Mesothelial cell of epicardium (in vitro differentiated cells): ENCODE measurements at regions not wholly inside any gene's neighbourhood (a gene's known extent, or its start where the extent isn't known, plus 50 kb on each side); places are given as distances from the start of the nearest gene placed in this dataset.
"Not testable (repeated sequence)": the region's sequence is repeated elsewhere in the genome, so short reads cannot be mapped to it uniquely, and the experiment has no call there.

ENCODE experiments used
- DNase-seq, 2 experiments: peaks; one replicate each; pipeline ENCODE4 v3.0.0; 2021; ENCODE audit warnings: low spot score in 2 of 2; ENCODE audit not compliant: unreplicated experiment in 2 of 2
- H3K27ac Mint-ChIP-seq: 2 replicates; pipeline ENCODE4 v1.8.0; 2021; ENCODE audit warnings: mixed read lengths
- H3K27me3 Mint-ChIP-seq: 2 replicates; pipeline ENCODE4 v1.8.0; 2021; ENCODE audit warnings: low read depth, mixed read lengths
- H3K36me3 Mint-ChIP-seq: 2 replicates; pipeline ENCODE4 v1.8.0; 2021; ENCODE audit warnings: mixed read lengths
- H3K4me1 Mint-ChIP-seq: 2 replicates; pipeline ENCODE4 v1.8.0; 2021; ENCODE audit warnings: mixed read lengths
- H3K4me3 Mint-ChIP-seq: 2 replicates; pipeline ENCODE4 v1.8.0; 2021; ENCODE audit warnings: mild to moderate bottlenecking, moderate library complexity, mixed read lengths
- H3K9me3 Mint-ChIP-seq: 2 replicates; pipeline ENCODE4 v1.8.0; 2021; ENCODE audit warnings: mixed read lengths
- CTCF ChIP-seq: fragments of 200-600 bp; sonication (generic); IDR thresholded peaks from one replicate; pipeline ENCODE4 v1.5.0; 2021; ENCODE audit warnings: antibody characterized with exemption; ENCODE audit not compliant: unreplicated experiment

- Mint-ChIP-seq H3K4me3 (no peak overlapping the region), H3K4me1 (no peaks in the 10 kb centered on the region), H3K27me3 (no peaks in the 10 kb centered on the region), H3K9me3 (no peaks in the 10 kb centered on the region), H3K36me3 (no peaks in the 10 kb centered on the region), H3K27ac (no peak overlapping the region)
- DNase-seq: no peak
- TF ChIP-seq CTCF: no peak
These were observed 328.1 kb upstream of the ATP10A start for GRCh38 chr15:26191193-26191592.

GRCh38 chr15:26186138-26186537, 323.0 kb upstream of the ATP10A start:
- not testable (repeated sequence) for H3K27ac Mint-ChIP-seq, H3K36me3 Mint-ChIP-seq, H3K4me1 Mint-ChIP-seq, H3K4me3 Mint-ChIP-seq, DNase-seq, H3K27me3 Mint-ChIP-seq, H3K9me3 Mint-ChIP-seq

GRCh38 chr15:26182441-26182840, 319.3 kb upstream of the ATP10A start:
- Mint-ChIP-seq H3K4me3 (no peak overlapping the region), H3K4me1 (no peaks in the 10 kb centered on the region), H3K27me3 (peaks cover 2% of the 10 kb centered on the region), H3K36me3 (no peaks in the 10 kb centered on the region), H3K27ac (no peak overlapping the region), H3K9me3 (no peaks in the 10 kb centered on the region)
- DNase-seq: no peak
- TF ChIP-seq CTCF: no peak

- H3K27ac Mint-ChIP-seq: no peak overlapping the region
These were observed 316.8 kb upstream of the ATP10A start for GRCh38 chr15:26179906-26180305.

GRCh38 chr15:26178640-26179220, 315.6 kb upstream of the ATP10A start:
- Mint-ChIP-seq H3K27me3 (peaks cover 2% of the 10 kb centered on the region), H3K36me3 (no peaks in the 10 kb centered on the region), H3K27ac (no peak overlapping the region), H3K4me1 (no peaks in the 10 kb centered on the region), H3K4me3 (no peak overlapping the region), H3K9me3 (no peaks in the 10 kb centered on the region)
- no peak for TF ChIP-seq CTCF
- DNase-seq: no peak

More at GRCh38 chr15:26179906-26180305, 316.8 kb upstream of the ATP10A start:
- no peak overlapping the region for H3K4me3 Mint-ChIP-seq
- H3K27me3 Mint-ChIP-seq: peaks cover 2% of the 10 kb centered on the region
- TF ChIP-seq CTCF: no peak
- no peak for DNase-seq
- H3K9me3 Mint-ChIP-seq: no peaks in the 10 kb centered on the region
- no peaks in the 10 kb centered on the region for H3K36me3 Mint-ChIP-seq
- no peaks in the 10 kb centered on the region for H3K4me1 Mint-ChIP-seq

GRCh38 chr15:26177816-26178215, 314.7 kb upstream of the ATP10A start:
- TF ChIP-seq CTCF: no peak
- no peak overlapping the region for H3K27ac Mint-ChIP-seq
- H3K9me3 Mint-ChIP-seq: no peaks in the 10 kb centered on the region

More at GRCh38 chr15:26177816-26178215, 314.7 kb upstream of the ATP10A start:
- Mint-ChIP-seq H3K27me3 (no peaks in the 10 kb centered on the region), H3K4me3 (no peak overlapping the region), H3K4me1 (no peaks in the 10 kb centered on the region), H3K36me3 (no peaks in the 10 kb centered on the region)
- DNase-seq: no peak
